Islet of Langerhans (tissue), 1 donor: ENCODE measurements at regions not wholly inside any gene's neighbourhood (a gene's known extent, or its start where the extent isn't known, plus 50 kb on each side); places are given as distances from the start of the nearest gene placed in this dataset.

ENCODE experiments used
- FAIRE-seq: peaks from one replicate; lab custom pipeline; 2011; peaks lifted over from hg19 to GRCh38; lab: Jason Lieb, UNC

DNA sequence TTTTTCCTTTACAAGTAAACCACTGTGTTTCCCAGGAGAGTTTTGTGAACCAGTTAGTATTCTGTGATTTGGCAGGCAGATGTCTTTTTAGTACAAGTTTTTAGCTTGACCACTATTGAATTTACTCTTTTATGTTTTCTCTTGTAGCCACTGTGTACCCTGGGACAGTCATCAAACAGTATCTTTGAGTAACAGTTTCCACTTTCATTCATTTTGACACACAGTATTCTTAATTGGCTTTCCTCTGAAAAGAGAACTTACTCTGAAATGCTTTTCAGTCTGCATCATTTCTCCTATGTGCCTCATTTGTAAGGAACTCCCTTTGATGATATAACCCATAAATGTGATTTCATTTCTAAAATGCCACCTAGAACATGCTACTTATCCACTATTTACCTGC, 476.5 kb downstream of the PDGFC start:
- no peak for FAIRE-seq

DNA sequence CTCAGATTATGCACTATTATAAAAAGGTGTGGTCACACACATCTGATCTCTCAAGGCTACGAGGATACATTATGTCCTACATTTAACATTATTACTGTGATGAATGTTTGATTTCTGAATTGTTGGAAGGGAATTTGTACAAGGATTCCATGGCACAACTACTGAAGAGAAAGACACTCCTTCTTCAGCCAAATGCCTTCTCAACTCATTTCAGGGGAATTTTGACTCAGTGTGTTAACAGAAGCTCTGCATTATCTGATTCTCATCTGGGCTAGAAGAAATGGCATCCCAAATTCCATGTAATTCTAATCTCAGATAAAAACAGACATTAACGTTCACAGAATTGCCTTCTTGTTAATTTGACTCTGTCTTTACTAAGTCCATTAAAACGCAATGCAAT, 477.7 kb downstream of the PDGFC start:
- no peak for FAIRE-seq

- FAIRE-seq, result no peak
Measured at GRCh38 chr4:156487107-156487506, 484.5 kb downstream of the PDGFC start.

DNA sequence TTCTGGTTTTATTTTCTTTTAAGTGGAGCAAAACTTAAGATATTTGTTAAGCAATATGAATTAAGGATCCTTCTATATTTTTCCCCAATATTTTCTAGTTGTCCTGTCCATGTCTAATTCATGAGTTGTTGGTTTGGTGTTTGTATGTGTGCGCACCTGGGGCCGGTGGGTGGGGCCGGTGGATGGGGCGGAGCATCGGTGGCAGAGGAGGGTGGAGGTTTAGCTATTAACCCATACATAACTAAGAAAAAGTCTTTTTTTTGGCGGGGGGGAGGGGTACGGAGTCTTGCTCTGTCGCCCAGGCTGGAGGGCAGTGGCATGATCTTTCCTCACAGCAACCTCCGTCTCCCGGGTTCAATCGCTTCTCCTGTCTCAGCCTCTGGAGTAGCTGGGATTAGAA, 489.8 kb downstream of the PDGFC start:
- no peak for FAIRE-seq

GRCh38 chr4:156477636-156478035, 494.0 kb downstream of the PDGFC start:
- FAIRE-seq, result no peak

DNA sequence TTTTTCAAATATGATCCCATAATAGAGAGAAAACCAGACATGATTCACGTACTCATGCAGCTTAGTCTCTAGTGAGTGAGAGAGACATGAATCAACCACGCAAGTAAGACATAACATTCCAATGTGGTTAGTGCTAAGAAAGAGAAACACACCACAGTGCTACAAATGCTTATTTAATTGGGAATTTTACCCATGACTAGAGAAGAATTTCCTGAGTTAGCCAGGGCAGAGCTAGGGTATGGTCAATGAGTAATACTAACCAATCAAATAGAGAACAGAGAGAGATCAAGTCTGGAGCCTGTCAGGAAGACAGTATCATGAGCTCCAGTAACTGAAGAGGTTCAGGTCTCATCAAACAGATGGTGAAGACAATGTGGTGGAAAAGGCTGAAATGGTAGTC, 495.2 kb downstream of the PDGFC start:
- no peak for FAIRE-seq

DNA sequence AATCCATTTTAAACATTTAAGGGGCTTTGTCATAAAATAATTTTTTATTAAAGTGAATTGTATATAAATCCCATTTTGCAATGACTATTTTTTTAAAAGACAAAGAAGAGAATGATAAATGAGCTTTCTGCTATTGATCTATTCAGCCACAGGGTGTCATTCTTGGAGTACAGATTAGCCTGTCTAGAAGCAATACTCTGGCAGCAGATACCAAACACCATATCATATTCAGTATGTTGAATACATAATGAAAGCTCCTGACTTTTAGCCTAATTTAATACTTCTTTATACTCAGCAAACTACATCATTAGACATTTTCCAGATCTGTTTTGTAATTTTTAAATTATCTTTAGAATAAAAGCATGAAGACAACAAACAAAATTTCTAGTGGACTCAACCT, 496.3 kb downstream of the PDGFC start:
- FAIRE-seq, result peak; percentile 86

DNA sequence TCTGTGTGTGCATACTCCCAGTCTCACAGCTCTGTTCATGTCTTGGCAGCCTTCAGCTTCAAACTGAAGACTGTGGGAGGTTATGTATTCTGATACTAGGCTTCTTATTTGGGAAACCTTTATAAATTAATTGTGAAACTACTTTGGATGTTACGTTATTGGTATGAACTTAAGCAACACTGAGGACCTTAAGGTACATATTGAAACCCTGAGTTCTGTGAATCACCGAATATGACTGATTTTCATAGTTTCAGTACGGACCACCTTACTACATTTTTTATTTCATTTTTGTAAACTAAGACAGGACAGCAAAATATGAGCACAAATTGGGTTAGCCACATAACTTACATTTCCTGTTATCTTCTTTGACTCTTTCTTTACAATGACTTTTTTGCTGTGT, 498.4 kb downstream of the PDGFC start:
- FAIRE-seq, result no peak

DNA sequence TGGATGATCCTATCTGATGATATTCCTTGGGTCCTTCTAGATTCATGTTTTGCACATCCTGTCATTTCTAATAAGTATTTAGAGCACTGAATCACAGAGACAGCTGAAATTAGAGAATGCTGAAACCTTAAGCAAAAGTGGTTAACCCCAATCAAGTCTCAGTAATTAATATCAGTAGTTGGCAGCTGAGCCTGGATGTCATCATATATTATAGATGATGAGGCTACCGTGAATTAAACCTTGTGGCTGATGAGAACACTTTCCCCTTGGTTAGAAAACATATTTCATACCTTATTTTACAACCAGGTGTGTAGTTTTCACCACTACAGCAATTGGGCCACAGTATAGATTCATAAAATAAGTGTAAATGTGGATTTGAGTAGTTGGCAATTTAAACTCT, 499.0 kb downstream of the PDGFC start:
- no peak for FAIRE-seq

DNA sequence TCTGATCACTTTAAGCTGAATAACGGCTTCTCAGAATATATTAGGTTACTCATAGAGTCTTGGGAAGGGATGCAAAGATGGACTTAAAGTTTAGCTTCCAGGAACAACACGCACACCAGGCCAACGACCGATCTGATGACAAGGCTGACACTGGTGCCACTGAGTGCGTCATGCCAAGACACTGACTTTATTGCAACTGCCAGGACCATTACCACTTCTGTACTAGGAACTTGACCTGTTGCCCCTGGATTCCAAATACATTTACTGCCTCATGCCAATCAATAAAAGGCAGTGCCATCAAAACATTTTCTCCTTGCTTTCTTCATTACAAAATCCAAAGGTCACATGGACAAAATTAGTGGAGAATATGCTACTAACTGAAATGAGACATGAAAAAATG, 505.9 kb upstream of the CTSO start:
- FAIRE-seq, result no peak

DNA sequence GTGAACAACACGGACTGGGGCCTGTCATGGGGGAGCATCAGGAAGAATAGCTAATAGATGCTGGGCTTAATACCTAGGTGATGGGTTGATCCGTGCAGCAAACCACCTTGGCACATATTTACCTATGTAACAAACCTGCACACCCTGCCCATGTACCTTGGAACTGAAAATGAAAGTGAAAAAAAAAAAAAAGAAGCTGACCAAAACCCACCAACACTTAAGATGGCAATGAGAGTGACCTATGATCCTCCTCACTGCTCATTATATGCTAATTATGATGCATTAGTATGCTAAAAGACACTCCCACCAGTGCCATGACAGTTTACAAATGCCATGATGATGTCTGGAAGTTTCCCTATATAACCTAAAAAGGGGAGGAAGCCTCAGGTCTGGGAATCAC, 503.2 kb upstream of the CTSO start:
- FAIRE-seq, result no peak

GRCh38 chr4:156443488-156443887, 489.8 kb upstream of the CTSO start:
- no peak for FAIRE-seq

- no peak for FAIRE-seq
Measured at GRCh38 chr4:156442912-156443311, 489.2 kb upstream of the CTSO start.

DNA sequence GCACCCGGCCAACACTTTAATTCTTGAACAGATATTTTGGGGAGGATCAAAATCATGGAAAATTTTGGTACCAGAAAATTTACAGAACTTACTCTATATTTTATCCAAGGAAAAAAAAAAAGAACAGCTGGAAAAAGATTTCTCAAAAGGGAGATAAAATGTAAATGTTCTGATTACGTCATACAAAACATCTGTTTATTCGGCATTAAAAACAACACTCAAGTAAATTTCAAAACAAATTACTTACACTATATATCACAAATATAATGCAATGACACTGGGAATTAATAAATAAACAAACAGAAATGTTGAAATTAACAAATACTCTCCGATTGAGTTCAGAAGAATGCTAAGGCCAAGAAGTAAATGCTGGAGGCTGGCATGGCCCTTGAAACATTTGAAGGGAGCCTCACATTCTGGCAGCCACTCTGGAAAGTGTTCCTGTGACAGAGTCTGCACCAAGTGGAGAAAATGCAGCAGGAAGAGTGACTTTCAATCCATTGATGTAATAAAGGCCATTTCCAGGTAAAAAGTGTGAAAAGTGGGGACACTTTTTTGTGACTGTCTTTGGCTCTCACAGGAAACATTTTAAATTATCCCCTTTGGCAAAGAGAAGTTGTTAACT, 486.0 kb upstream of the CTSO start:
- FAIRE-seq, result no peak

DNA sequence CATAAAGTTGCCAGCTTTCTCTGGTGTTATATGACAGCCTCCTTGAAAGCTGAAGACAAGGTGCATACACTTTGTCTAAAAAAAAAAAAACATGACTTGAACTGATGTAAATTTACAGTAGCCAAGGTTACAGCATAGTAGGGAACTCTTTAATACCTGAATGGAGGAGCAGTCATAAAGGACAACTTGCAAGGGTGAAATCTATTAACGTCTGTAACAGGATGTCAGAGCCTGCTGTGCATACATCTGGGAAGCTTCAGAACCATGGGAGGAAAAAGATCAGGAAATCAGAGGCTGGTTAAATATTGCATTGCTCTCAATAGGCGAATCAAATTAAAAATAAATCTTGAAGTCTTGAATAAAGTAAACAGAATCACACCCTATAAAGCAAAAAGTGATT, 484.0 kb upstream of the CTSO start:
- no peak for FAIRE-seq

DNA sequence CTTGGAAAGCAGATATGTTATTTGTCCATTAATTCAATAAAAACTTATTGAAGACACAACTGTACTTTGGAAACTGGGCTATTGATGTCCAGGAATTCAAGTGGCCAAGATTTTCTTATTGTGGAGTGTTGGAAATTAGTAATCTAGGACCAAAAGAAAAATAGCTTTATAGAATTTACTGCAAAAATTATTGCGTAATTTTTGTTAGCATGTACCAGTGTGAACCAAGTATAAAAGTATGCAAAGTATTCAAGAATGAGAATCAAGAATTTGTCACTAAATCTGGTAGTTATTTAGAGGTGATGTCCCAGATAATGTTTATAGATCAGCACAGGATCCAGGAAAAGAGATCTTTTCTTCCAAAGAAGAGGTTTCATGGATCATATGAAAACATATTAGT, 468.9 kb upstream of the CTSO start:
- FAIRE-seq, result no peak

GRCh38 chr4:156420623-156421022, 467.0 kb upstream of the CTSO start:
- no peak for FAIRE-seq

DNA sequence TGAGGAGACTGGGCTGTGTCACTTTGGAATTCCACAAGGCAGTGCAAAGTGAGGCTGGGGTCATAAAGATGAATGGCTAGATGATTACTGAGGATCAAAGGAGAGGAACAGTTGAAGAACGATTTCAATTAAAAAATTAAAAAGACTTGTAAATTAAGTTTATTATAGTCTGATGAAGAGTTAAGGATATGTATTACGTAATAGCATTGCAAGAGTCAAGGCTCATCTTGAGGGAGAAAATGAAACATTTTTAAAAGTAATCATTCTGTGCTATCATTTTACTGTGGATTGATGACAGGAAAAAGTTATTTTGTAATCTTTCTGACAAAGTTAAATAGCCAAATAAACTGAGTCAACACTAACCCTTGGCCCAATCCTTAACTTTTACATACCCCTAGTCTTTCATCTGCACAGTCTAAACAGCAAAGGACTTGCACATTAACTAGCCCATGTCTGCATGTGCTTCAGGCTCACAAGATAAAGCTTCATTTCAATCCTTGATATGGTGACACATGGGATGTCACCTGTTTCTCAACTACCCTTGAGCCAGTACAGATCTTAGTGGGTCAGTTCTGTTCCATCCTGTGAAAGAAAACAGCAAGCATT, 465.5 kb upstream of the CTSO start:
- FAIRE-seq, result no peak

DNA sequence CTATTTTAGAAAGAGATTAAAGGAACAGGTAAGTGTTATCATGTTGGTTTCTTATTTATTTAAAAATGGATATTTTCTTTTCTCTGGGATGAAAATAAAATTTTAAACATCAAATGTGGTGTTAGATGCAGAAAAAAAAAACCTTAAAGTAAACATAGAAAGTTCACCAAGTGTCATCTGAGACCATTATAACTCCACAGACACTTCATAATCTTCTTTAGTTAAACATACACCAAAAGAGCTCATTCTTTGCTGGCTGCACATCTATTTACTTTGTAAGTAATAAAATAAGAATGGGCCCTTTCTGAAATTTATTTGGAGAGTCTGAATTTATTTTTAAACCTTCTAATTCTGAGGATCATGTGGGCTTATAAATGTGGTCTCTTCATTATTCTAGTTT, 460.7 kb upstream of the CTSO start:
- FAIRE-seq, result no peak

GRCh38 chr4:156413239-156414135, 459.8 kb upstream of the CTSO start:
- FAIRE-seq, result no peak

DNA sequence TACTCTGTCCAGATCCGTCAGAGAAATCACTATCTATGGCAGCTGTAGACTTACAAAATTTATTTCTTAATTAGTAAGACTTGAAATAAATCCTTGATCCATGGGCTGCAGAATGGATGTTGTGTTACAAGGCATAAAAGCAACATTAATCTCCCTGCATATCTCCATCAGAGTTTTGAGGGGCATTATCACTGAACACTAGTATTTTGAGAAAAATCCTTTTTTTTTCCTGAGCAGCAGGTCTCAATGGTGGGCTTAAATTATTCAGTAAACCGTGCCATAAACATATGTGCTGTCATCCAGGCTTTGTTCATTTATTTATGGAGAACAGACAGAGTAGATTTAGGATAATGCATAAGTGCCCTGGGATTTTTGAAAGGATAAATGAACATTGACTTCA, 457.9 kb upstream of the CTSO start:
- no peak for FAIRE-seq

- FAIRE-seq, result no peak
Measured at GRCh38 chr4:156408749-156409148, 455.1 kb upstream of the CTSO start.

GRCh38 chr4:156401371-156401770, 447.7 kb upstream of the CTSO start:
- no peak for FAIRE-seq

DNA sequence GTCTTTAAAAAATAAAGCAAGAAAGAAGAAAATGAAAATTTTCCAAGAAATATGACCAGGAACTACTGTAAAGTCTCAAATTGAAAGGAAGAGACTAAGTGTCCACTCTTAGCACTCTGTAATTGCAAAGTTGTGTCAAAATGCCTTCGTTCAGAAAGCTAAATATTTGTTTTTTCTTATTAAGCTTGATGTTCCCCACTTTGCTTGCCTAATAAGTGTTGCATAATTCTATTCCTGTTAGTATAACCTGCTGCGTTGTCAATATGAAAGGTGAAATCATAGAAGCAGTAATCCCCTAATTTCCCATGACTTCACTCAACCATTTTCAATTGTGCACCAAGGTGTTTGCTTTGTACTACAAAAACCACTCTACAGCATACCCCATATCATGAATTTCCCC, 442.9 kb upstream of the CTSO start:
- no peak for FAIRE-seq
